HG03064 (cell line): ENCODE measurements at regions not wholly inside any gene's neighbourhood (a gene's known extent, or its start where the extent isn't known, plus 50 kb on each side); places are given as distances from the start of the nearest gene placed in this dataset.
"Not testable (repeated sequence)": the region's sequence is repeated elsewhere in the genome, so short reads cannot be mapped to it uniquely, and the experiment has no call there.

Source experiments
- ATAC-seq: cut with Tn5 transposase; IDR thresholded peaks from one replicate; pipeline ENCODE4 v1.9.1; 2021; ENCODE audit warnings: low read depth; ENCODE audit not compliant: unreplicated experiment

DNA sequence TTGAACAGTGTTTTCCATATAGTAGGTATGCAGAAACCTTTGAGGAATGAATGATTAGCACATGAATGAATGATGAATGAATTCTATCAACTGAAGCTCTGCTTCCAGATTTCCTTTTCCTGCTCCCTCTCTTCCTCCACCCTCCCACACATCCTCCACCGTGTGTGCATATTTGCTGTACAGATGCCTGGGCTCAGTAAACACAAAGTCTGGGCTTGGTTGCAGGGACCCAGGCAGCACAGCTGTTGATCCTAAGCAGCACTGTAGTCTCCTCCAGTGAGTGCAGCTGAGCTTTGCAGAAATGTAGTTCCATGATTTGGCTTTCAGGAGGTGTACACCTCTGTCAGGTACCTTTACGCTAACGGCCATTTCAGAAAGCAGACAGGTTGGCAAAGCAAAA lies 611.7 kb downstream of the NUF2 start:
- ATAC-seq: no peak

DNA sequence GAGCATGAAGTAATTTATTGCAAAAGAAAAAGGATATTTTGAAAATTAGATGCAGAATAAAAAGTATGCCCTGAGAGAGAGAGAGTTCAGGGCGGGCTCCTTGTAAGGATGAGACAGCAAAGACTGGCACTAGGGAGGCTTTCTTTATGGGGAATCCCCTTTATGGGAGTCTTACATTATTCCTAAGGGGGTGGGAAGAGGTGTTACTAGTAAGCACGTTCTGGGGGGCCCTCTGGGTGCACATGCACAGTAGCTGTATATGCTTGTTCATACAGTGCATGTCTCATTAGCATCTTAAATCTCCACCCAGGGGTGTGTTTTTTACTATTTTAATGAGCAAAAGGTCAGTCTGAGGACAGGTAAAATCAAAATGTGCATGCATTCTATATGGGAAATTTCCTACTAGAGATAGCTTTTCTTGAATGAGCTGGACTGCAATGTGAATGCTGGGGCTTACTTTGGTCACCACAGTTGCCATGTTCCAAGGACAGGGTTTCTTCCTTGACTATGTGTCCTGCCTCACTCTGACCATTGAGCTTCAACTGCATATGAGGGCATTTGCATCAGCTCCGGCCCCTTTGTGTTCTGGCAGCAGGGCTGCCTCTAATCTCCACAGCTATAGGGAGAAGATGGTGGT lies 614.1 kb downstream of the NUF2 start:
- no peak for ATAC-seq

DNA sequence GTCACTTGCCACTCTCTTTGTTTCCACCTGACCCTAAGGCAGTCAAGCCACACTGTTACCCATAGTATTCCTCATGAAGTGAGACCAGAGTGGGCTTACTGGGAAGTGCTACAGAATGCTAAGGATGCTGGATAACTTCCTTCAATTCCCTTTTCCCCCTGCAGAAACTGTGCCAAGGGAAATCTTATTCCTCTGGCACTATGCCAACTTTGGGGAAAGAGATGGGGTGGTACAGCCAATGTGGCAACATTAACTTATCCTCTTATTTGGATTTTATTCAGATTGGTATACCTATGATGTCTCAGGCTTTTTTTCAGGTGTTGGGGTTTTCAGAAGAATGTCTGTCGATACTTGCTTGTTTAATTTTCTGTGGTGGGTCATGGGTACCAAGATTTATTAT lies 599.4 kb upstream of the PBX1 start:
- no peak for ATAC-seq

DNA sequence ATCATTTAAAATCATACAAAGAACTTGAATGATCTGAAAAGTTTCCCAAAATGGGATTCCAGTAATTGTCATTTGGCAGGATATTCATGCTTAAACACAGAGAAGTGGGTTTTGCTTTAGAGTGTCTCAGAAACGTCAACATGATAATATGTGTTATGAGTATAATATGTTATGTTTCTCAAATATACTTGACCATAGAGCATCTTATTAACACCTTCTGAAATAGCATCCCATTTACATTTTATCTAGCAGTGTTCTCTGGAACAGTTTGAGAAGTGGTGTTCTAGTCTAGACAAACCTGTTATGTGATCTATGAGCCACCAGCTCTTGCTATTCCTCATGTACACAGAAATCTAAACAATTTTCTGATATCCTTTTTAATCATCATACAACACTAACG lies 588.8 kb upstream of the PBX1 start:
- ATAC-seq: no peak

DNA sequence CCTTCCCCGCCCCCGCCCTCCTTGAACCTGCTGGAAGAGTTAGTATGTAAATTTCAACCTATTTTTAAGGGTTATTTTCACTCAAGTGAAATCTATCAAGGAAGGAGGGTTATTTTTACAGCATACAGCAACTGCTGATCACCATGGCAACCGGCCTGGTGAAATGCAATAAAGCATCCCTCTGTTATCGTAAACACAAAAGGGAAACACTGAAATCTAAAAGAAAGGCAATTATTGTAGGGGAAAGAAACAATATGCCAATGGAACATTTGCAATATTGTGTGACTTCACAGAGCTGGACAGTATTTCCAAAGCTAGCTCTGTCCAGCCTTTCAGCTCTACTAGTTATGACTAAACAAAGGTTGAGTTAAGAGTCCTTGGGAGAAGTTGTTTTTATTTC lies 588.3 kb upstream of the PBX1 start:
- no peak for ATAC-seq

DNA sequence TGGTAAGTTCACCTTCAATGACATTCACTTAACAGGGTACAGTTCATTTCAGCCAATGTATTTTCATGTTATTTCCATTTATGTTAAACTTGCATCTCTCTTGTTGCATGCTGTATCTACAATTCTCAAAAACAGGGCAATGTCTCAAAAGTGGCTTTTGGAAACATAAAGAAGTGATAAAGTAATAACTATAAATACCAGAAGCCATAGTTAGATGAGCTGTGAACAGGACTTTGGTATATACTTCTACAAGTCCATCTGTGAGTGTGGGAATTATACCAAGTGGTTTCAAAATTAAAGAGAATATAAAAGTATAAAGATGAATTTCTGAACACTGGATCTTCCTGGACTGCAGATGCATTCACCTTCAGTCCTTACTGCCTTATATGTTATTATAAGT lies 585.4 kb upstream of the PBX1 start:
- ATAC-seq: no peak

DNA sequence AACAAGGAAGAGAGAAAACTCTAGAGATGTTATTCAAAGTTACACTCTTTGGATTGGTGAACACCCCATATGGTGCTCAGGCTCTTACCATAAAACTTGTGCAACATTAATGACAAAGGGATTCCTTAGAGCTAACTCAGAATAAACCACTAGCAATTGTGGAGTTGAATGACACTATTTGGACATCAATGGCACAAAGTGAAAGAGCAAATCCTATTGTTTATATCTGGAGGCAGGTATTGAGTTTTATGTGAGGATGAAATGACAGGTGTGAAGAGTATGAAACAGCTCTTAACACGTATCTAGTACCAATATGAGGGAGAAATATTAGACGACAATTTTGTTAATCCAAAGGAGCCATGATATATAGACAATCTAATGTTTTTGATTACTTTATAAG lies 584.9 kb upstream of the PBX1 start:
- no peak for ATAC-seq

DNA sequence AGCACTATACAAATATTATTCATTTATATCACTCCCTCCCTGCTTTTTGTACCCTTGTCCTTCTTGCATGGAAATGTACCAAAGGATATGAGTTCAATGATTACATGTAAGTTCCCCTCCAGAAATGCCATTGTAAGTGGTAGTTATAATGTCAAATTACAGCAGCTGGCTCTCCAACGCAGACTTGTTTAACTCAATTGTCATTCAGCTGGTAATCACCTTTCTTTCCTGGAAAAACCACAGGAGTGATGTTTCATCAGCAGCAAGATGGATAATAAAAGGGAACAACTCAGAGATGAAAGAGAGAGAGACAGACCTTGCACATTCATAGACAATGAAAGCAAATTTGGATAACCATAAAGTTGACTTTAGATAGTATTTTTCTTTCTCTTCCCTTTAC lies 578.6 kb upstream of the PBX1 start:
- ATAC-seq: no peak

DNA sequence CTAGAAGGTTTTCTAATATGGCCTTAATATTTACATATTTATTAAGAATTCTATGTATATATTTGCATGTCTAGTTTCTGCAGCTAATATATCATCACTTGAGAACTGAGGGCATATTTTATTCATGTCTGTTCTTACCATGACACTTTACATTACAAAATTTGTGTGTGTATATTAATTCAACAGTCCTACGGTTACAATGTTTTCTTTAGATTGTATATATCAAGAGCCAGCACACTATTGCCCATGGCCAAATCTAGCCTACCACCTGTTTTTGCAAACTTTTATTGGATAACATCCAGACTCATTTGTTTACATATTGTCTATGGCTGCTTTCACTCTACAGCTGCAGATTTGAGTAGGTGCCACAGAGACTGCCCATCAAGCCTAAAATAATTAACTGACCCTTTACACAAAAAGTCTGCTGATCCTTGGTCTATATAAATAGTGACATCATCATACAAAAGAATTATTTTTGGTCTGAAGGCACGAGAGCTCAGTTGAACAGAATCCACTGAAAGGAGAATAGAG lies 577.4 kb upstream of the PBX1 start:
- no peak for ATAC-seq

DNA sequence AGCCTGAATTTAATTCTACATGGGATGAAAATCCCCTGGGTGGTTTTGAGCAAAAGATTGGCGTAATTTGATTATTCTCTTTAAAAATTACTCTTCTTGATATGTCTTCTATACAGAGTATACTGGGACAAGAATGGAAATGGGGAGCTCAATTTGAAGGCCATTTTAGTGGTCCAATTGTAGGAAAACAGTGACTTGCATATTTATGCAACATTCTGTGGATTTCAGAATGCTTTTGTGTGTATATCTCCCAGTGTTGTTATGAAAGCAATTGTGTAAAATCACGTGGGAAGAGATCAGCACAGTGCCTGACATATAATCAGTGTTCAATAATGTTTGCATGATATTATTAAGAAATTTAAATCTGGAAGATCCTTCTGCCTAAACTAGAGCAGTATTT lies 575.9 kb upstream of the PBX1 start:
- no peak for ATAC-seq

DNA sequence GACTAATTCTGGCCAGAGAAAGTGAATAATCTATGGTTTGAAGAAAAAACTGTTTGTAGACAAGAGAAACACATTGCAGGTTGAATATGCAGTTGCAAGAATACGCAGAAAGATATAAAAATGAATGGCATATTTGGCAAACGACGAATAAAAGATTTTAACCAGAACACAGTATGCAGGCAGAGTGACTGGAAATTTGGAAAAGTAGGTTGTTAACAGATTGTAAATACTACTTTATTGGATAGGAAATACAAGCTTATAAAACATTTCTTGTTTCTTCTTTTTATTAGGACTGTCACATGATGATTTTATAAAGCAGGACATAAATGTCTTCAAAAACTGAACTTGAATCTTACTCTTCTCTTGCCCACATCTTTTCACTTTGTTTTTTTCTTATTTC lies 573.3 kb upstream of the PBX1 start:
- ATAC-seq: no peak

DNA sequence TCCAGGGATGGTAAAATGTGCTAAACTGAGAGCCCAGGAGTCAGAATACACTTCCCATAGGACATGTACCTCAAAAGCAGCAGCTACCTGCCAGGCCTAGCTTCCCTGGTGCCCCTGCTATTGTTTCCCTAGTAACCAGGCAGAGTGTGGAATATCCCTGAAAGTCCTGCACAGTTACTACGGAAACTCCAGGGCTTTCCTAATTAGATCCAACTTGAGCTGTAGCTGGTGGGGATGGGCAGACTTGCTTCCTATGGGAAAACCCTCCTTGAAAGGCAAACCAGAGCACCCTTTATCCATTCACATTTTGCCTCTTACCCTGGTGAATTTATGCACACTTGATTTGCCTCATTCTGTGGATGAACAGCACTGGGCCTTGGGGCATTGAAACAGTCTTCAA lies 559.9 kb upstream of the PBX1 start:
- no peak for ATAC-seq

DNA sequence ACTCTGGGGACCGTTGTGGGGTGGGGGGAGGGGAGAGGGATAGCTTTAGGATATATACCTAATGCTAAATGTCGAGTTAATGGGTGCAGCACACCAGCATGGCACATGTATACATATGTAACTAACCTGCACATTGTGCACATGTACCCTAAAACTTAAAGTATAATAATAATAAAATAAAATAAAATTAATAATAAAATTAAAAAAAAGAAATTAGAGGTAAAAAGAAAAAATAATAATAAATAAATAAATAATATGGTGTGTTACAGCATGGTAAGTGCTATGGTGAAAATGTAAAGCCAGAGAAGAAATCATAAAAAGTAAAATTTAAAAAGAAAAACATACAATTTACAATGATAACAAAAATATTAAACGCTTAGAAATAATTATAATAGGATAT lies 552.8 kb upstream of the PBX1 start:
- not testable (repeated sequence) for ATAC-seq

DNA sequence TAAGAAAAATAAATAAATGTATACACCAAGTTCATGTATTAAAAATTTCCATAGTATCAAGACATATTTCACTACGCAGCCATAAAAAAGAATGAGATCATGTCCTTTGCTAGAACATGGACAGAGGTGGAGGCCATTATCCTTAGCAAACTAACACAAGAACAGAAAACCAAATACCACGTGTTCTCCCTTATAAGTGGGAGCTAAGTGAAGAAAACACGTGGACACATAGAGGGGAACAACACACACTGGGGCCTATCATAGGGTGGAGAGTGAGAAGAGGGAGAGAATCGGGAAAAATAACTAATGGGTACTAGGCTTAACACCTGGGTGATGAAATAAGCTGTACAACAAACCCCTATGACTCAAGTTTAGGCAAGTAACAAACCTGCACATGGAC lies 552.4 kb upstream of the PBX1 start:
- no peak for ATAC-seq

DNA sequence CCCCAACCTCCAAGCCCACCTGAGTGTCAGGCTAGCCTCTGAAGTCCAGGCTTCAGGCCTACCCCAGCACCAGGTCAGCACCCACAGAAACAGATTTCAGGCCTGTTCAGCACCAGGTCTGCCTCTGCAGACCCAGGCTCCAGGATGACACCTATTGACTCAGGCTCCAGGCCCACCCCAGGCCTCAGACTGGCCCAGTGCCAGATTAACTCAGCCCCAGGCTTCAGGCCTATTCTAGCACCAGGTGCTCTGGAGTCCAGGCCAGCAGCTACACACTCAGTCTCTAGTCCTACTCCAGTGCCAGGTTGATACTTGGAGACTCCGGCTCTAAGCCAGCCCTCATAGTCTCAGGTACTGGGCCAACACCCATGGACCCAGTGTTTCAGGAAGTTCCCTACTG lies 541.7 kb upstream of the PBX1 start:
- ATAC-seq: no peak

DNA sequence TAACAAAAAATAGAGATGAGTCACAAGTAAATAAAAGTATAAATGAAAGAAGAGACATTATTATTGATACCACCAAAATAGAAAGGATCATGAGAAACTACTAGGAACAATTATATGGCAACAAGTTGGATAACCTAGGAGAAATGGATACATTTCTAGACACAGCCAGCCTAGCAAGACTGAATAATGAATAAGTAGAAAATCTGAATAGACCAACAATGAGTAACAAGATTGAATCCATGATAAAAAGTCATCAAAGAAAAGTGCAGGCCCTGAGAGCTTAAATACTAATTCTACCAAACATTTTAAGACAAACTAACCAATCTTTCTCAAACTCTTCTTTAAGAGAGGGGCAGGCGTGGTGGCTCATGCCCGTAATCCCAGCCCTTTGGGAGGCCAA lies 538.6 kb upstream of the PBX1 start:
- no peak for ATAC-seq

DNA sequence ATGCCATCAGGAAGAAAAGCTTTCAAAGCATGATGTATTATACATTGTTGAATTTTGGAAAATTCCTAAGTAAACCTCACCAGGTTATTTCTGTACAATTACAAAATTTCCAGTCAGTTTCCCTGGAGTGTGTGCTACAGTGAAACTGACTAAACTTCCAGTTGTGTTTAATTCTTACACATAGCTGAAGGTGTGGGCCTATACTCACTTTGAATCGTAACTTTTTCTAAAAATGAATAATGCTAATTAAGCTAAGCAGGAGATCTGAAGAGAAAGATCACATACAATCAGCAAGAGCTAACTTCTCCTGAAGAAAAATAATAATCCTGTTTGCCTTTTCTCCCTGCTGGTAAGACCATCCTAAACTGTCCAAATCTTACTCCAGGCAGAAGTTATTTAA lies 537.2 kb upstream of the PBX1 start:
- ATAC-seq: no peak

DNA sequence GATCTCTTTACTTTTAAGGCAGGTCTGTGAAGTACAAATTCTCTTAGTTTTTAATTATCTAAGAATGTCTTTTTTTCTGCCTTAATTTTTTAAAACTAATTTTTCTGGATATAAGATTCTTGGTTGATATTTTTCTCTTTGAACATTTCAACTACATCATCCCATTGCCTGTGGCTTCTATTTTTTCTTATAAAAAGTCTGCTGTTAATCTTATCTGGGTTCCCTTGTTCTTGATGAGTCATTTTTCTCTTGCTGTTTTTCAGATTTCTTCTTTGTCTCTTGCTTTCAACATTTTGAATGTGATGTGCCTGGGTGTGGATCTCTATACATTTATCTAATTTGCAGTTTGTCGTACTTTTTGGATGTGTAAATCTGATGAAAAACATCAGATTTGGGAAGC lies 525.2 kb upstream of the PBX1 start:
- ATAC-seq: no peak

DNA sequence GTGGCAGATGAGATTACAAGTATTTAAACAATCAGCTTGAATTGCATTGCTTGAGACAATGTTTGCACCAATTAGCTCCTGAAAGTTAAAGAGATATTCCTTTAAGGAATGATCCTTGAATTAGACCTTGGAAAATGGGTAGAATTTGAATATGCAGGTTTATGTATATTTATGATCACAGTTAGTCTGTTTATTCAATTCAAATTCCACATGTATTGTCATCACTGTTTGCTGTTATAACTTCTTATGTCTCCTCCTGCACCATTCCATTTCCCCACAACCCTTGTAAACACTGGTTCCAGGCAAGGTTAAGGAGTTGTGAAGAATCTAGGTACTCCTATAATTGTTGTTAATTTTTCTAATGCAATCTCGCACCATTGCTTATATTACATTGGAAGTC lies 518.2 kb upstream of the PBX1 start:
- ATAC-seq: no peak

DNA sequence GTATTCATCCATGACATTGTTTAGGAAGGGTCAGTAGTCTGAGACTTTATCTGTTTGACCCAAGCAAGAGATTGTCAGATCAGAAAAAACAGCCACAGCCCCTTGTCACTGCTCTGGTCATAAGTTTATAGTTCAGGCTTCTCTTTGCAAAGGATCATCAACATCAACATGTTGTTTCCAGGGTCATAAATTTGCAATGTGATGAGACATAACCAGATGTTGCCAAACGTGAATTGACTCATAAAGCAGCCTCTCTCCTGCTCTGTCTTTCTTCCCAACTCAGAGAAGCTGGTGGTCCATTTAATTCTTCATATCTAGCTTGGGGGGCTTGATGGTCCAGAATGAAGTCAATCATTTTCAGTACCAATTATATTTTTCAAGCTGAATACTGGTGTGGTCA lies 507.2 kb upstream of the PBX1 start:
- no peak for ATAC-seq

DNA sequence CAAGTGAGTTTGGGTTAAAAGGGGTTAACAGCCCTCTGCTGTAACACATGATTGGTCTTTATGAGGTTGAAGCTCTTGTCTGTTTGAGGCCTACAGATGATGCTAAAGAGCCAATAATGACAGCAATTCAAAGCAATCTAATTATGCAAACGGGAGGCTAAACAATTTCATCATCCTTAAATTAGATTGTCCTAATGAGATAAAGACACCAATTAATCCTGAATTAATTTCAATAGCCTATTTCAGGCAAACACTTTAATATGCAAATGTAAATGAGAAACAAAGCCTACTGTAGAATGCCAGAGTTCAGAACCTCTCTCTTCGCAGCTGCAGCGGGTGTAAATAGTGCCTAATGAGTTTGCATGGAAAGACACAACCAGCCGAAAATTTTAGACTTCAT lies 504.7 kb upstream of the PBX1 start:
- ATAC-seq: no peak

DNA sequence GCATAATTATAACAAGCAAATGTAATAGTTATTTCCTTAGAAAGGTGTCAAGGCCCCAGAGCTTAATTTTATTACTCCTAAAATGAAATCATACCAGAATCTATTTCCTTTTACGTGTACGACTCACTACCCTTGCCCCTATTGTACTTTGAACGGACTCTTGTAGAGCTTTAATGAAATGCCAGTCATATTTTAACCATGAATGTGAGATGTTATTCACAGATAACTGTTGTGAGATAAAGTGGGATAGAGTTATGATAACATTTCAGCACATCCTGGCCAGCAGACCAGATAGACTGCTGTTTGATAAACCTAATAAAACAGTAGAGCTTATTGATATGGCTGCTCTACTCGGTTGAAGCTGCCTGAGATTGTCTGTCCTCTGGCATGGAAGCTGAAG lies 500.8 kb upstream of the PBX1 start:
- no peak for ATAC-seq

DNA sequence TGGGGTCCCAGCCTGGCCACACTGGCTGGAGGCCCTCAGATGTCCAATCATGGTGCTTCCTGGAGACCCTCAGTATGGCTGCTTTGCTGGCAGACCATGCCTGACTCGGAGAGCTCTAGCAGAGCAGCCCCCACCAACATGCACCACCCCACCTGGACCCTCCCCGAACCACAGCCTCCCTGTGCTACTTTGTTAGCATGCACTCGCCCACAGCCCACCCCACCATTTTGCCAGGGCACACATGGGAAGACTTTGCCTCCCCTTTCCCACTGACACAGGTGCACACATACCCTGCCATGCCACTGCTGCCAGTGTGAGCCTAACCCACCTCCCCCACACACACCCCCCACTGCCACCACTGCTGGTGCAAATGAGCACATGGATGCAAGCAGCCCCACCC lies 497.5 kb upstream of the PBX1 start:
- no peak for ATAC-seq
